ENCODE measurements at regions not wholly inside any gene's neighbourhood (a gene's known extent, or its start where the extent isn't known, plus 50 kb on each side); places are given as distances from the start of the nearest gene placed in this dataset.
"Not testable (repeated sequence)": the region's sequence is repeated elsewhere in the genome, so short reads cannot be mapped to it uniquely, and the experiment has no call there.

DNA sequence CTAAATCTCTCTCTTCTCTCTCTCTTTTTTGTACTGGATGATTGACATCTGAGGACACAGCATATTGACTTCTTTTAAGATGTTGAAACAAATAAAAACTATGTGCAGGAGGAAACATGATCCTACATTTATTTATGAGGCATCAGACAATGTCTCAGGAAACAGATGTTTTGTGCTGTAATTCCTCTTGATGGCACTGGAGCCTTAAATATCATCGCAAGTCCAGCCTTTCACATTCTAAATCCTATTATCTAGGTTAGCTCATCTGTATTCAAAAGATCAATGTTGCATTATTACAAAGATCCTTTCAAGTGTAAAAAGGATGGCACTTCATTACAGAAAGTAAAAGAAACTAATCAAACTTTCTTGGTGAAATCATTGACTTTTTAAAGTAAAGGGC lies 63.9 kb downstream of the MAT2B start:
- H3K36me3 ChIP-seq (ENCODE audit: control insufficient read depth in 2 of 2, insufficient read depth in 2 of 2, low read length in 1 of 2) = no peaks in the 10 kb centered on the region
- WGBS, 2 donors = 63 to 66% methylated on average over 1 of the region's 1 CpG

DNA sequence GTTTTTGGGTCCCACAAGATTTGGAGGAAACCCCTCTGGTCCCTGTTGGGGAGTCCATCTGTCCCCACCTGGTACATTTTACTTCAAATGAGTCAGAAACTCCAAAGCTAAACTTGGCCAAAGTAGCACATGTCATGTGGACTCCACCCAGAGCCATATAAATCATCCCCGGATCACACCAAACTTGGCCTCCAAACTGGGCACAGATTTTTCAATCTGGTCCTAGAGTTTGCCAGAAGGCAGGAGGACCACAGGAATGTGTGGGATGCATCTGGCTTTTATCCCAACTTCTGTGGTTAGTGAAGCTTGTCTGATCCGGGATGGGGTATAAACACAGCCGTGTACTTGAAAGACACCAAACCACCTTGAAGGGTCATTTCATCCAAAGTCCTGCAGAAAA lies 66.3 kb downstream of the MAT2B start:
- H3K36me3 ChIP-seq (ENCODE audit: control insufficient read depth in 2 of 2, insufficient read depth in 2 of 2, low read length in 1 of 2) = no peaks in the 10 kb centered on the region
- no peaks in the 10 kb centered on the region for H3K4me1 ChIP-seq (ENCODE audit: control insufficient read depth in 2 of 2, insufficient read depth in 2 of 2, low read length in 1 of 2)
- no peak overlapping the region for H3K4me3 ChIP-seq (ENCODE audit: low read depth in 1 of 2, low read length in 2 of 2)
- no peaks in the 10 kb centered on the region for H3K9me3 ChIP-seq (ENCODE audit: control insufficient read depth in 2 of 2, insufficient read depth in 1 of 2, low read depth in 1 of 2, low read length in 1 of 2)
- H3K27me3 ChIP-seq (ENCODE audit: control insufficient read depth in 1 of 2, insufficient read depth in 2 of 2, low read length in 2 of 2) = peaks cover 0 to 2% of the 10 kb centered on the region in 2 donors
- 29 to 35% methylated on average over 3 of the region's 3 CpGs for WGBS, 2 donors
- no peak overlapping the region for H3K27ac ChIP-seq (ENCODE audit: low read depth in 2 of 2, low read length in 1 of 2)

More for the DNA sequence above, 63.9 kb downstream of the MAT2B start:
- H3K27me3 ChIP-seq (ENCODE audit: control insufficient read depth in 1 of 2, insufficient read depth in 2 of 2, low read length in 2 of 2) = peaks cover 0 to 2% of the 10 kb centered on the region in 2 donors
- no peak overlapping the region for H3K4me3 ChIP-seq (ENCODE audit: low read depth in 1 of 2, low read length in 2 of 2)
- peaks cover 0 to 4% of the 10 kb centered on the region in 2 donors for H3K4me1 ChIP-seq (ENCODE audit: control insufficient read depth in 2 of 2, insufficient read depth in 2 of 2, low read length in 1 of 2)
- H3K27ac ChIP-seq (ENCODE audit: low read depth in 2 of 2, low read length in 1 of 2) = no peak overlapping the region
- no peaks in the 10 kb centered on the region for H3K9me3 ChIP-seq (ENCODE audit: control insufficient read depth in 2 of 2, insufficient read depth in 1 of 2, low read depth in 1 of 2, low read length in 1 of 2)

DNA sequence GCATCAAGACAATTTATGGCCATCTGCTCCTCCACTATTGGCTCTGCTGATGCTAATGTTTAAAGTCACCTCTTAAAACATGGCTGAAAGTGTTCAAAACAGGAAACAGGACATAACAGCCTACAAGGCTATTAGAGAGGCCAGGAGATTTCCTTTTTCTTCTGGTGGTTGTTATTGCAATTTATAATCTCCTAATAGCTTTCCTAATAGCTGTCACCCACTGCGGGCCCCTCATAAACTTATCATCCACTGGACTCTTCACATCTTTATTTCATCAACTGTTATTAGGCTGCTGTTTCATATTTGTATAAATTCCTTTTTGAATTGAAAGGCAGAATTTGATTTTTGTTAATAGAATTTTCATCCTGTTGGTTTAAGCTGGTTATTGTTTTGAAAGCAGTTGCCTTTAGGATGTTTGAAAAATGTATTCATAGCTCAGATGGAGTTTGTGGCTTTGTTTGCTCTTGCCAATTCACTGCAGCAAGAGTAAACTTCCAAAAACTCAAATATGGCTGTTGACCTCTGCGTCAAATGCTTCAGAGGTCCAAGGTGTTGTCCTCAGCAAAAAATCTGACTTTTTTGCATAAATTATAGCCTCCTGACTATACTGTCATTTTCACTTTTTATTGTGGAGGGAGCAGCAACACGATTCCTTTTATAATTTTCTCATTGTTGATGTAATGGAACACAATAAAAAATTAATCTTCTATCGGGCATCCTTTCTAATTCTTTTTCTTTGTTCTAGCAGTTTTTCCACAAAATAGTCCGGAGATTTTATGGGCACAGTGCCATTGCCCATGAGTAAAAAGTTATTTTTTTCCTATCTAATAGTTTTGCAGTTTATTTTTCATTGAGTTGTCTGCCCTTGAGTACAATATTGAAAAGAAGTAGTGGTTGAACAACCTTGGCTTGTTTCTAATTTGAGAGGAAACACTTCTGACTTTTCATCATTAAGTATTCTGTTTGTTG lies 69.3 kb downstream of the MAT2B start:
- H3K36me3 ChIP-seq (ENCODE audit: control insufficient read depth in 2 of 2, insufficient read depth in 2 of 2, low read length in 1 of 2) = no peaks in the 10 kb centered on the region
- H3K27ac ChIP-seq (ENCODE audit: low read depth in 2 of 2, low read length in 1 of 2) = no peak overlapping the region
- H3K27me3 ChIP-seq (ENCODE audit: control insufficient read depth in 1 of 2, insufficient read depth in 2 of 2, low read length in 2 of 2) = no peaks in the 10 kb centered on the region
- no peak overlapping the region for H3K4me3 ChIP-seq (ENCODE audit: low read depth in 1 of 2, low read length in 2 of 2)
- no peaks in the 10 kb centered on the region for H3K4me1 ChIP-seq (ENCODE audit: control insufficient read depth in 2 of 2, insufficient read depth in 2 of 2, low read length in 1 of 2)
- H3K9me3 ChIP-seq (ENCODE audit: control insufficient read depth in 2 of 2, insufficient read depth in 1 of 2, low read depth in 1 of 2, low read length in 1 of 2) = no peaks in the 10 kb centered on the region
- WGBS, 2 donors = 45 to 59% methylated on average over 5 of the region's 5 CpGs

DNA sequence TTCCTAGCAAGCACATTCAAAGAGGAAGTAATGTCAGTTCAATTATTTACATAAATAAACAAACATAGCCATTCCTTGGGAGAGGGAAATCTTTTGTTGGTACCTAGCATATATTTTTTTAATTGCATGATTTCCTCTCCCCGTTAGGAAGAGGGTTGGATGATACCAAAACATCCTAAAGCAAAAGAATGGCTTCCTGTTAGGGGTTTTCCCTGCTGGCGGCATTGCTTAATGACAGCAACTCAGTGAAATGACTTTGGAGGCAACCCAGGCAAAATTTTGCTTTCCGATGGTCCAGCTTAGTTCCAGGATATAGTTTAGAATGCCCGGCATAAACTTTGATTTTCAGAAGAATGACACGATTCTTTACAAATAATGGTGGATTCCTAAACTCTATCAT lies 73.2 kb downstream of the MAT2B start:
- 58 to 70% methylated on average over 5 of the region's 5 CpGs for WGBS, 2 donors
- no peak overlapping the region for H3K4me3 ChIP-seq (ENCODE audit: low read depth in 1 of 2, low read length in 2 of 2)

DNA sequence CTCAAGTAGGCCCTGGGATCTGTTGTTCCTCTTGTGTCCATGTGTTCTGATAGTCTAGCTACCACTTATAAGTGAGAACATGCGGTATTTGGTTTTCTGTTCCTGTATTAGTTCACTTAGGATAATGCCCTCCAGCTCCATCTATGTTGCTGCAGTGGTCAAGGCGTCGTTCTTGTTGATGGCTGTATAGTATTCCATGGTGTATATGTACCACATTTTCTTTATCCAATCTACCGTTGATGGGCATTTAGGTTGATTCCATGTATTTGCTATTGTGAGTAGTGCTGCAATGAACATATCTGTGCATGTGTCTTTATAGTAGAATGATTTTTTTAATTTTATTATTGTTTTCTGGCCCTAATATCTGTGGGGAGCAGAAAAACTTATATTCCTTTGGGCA lies 74.3 kb downstream of the MAT2B start:
- H3K4me1 ChIP-seq (ENCODE audit: control insufficient read depth in 2 of 2, insufficient read depth in 2 of 2, low read length in 1 of 2) = no peaks in the 10 kb centered on the region
- H3K9me3 ChIP-seq (ENCODE audit: control insufficient read depth in 2 of 2, insufficient read depth in 1 of 2, low read depth in 1 of 2, low read length in 1 of 2) = no peaks in the 10 kb centered on the region
- no peaks in the 10 kb centered on the region for H3K36me3 ChIP-seq (ENCODE audit: control insufficient read depth in 2 of 2, insufficient read depth in 2 of 2, low read length in 1 of 2)
- 93 to 94% methylated on average over 4 of the region's 4 CpGs for WGBS, 2 donors
- no peaks in the 10 kb centered on the region for H3K27me3 ChIP-seq (ENCODE audit: control insufficient read depth in 1 of 2, insufficient read depth in 2 of 2, low read length in 2 of 2)
- no peak overlapping the region for H3K4me3 ChIP-seq (ENCODE audit: low read depth in 1 of 2, low read length in 2 of 2)
- no peak overlapping the region for H3K27ac ChIP-seq (ENCODE audit: low read depth in 2 of 2, low read length in 1 of 2)

More for the DNA sequence above, 73.2 kb downstream of the MAT2B start:
- no peaks in the 10 kb centered on the region for H3K36me3 ChIP-seq (ENCODE audit: control insufficient read depth in 2 of 2, insufficient read depth in 2 of 2, low read length in 1 of 2)
- no peaks in the 10 kb centered on the region for H3K27me3 ChIP-seq (ENCODE audit: control insufficient read depth in 1 of 2, insufficient read depth in 2 of 2, low read length in 2 of 2)
- no peaks in the 10 kb centered on the region for H3K4me1 ChIP-seq (ENCODE audit: control insufficient read depth in 2 of 2, insufficient read depth in 2 of 2, low read length in 1 of 2)
- H3K27ac ChIP-seq (ENCODE audit: low read depth in 2 of 2, low read length in 1 of 2) = no peak overlapping the region
- H3K9me3 ChIP-seq (ENCODE audit: control insufficient read depth in 2 of 2, insufficient read depth in 1 of 2, low read depth in 1 of 2, low read length in 1 of 2) = no peaks in the 10 kb centered on the region

DNA sequence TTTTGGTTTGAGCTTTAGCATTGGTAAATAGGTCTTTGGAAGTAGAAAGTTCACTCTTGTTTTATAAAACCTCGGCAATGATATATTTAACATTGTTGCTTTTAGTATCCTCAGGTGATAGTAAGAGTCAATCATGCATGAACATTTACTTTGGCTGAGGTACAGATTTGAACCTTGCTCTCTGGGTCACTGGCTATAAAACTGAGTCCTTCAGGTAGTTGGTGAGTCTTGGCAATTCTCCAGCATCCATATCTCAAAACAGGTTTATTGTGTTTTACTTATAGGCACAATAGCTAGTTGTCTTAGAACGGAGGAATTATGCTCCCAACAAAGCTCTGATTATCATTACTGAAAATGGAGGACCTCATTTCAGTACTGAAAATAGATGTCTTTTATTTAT lies 75.1 kb downstream of the MAT2B start:
- Histone ChIP-seq H3K4me1 (ENCODE audit: control insufficient read depth in 2 of 2, insufficient read depth in 2 of 2, low read length in 1 of 2) (no peaks in the 10 kb centered on the region), H3K4me3 (ENCODE audit: low read depth in 1 of 2, low read length in 2 of 2) (no peak overlapping the region), H3K9me3 (ENCODE audit: control insufficient read depth in 2 of 2, insufficient read depth in 1 of 2, low read depth in 1 of 2, low read length in 1 of 2) (no peaks in the 10 kb centered on the region), H3K27ac (ENCODE audit: low read depth in 2 of 2, low read length in 1 of 2) (no peak overlapping the region), H3K27me3 (ENCODE audit: control insufficient read depth in 1 of 2, insufficient read depth in 2 of 2, low read length in 2 of 2) (no peaks in the 10 kb centered on the region), H3K36me3 (ENCODE audit: control insufficient read depth in 2 of 2, insufficient read depth in 2 of 2, low read length in 1 of 2) (no peaks in the 10 kb centered on the region)
- WGBS, 2 donors = 46 to 58% methylated on average over 2 of the region's 2 CpGs

DNA sequence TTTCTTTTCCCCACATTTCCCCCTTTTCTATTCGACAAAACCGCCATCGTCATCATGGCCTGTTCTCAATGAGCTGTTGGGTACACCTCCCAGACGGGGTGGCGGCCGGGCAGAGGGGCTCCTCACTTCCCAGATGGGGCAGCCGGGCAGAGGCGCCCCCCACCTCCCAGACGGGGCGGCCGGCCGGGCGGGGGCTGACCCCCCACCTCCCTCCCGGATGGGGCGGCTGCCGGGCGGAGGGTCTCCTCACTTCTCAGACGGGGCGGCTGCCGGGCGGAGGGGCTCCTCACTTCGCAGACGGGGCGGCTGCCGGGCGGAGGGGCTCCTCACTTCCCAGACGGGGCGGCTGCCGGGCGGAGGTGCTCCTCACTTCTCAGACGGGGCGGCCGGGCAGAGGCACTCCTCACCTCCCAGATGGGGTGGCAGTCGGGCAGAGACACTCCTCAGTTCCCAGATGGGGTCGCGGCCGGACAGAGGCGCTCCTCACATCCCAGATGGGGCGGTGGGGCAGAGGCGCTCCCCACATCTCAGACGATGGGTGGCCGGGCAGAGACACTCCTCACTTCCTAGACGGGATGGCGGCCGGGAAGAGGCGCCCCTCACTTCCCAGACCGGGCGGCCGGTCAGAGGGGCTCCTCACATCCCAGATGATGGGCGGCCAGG lies 78.2 kb downstream of the MAT2B start:
- H3K36me3 ChIP-seq (ENCODE audit: control insufficient read depth in 2 of 2, insufficient read depth in 2 of 2, low read length in 1 of 2); H3K27me3 ChIP-seq (ENCODE audit: control insufficient read depth in 1 of 2, insufficient read depth in 2 of 2, low read length in 2 of 2); H3K4me3 ChIP-seq (ENCODE audit: low read depth in 1 of 2, low read length in 2 of 2); H3K27ac ChIP-seq (ENCODE audit: low read depth in 2 of 2, low read length in 1 of 2); H3K4me1 ChIP-seq (ENCODE audit: control insufficient read depth in 2 of 2, insufficient read depth in 2 of 2, low read length in 1 of 2); H3K9me3 ChIP-seq (ENCODE audit: control insufficient read depth in 2 of 2, insufficient read depth in 1 of 2, low read depth in 1 of 2, low read length in 1 of 2): not testable (repeated sequence)
- 96 to 98% methylated on average over 22 to 50 of the region's 50 CpGs for WGBS, 2 donors

DNA sequence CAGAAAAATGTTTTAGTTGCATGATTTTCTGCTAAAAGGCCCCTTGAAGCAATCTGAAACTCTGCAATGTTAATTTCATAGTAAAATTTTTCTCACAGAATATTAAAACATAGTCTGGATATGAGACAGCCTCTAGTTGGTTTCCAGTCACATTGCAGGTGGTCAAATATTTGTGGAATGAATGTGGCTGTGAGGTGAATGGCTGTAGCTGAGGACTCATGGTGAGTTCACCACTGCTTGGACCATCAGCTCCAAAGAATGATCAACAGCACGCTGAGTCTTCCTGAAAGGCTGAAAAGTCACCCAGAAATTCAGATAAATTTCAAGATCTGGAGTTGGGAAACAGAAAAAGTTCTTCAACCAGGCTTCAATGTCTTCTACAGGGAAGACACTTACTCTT lies 79.8 kb downstream of the MAT2B start:
- no peak overlapping the region for H3K27ac ChIP-seq (ENCODE audit: low read depth in 2 of 2, low read length in 1 of 2)
- 75 to 80% methylated on average over 1 of the region's 1 CpG for WGBS, 2 donors
- H3K27me3 ChIP-seq (ENCODE audit: control insufficient read depth in 1 of 2, insufficient read depth in 2 of 2, low read length in 2 of 2) = no peaks in the 10 kb centered on the region
- H3K9me3 ChIP-seq (ENCODE audit: control insufficient read depth in 2 of 2, insufficient read depth in 1 of 2, low read depth in 1 of 2, low read length in 1 of 2) = no peaks in the 10 kb centered on the region
- H3K4me1 ChIP-seq (ENCODE audit: control insufficient read depth in 2 of 2, insufficient read depth in 2 of 2, low read length in 1 of 2) = no peaks in the 10 kb centered on the region
- H3K36me3 ChIP-seq (ENCODE audit: control insufficient read depth in 2 of 2, insufficient read depth in 2 of 2, low read length in 1 of 2) = no peaks in the 10 kb centered on the region
- H3K4me3 ChIP-seq (ENCODE audit: low read depth in 1 of 2, low read length in 2 of 2) = no peak overlapping the region

DNA sequence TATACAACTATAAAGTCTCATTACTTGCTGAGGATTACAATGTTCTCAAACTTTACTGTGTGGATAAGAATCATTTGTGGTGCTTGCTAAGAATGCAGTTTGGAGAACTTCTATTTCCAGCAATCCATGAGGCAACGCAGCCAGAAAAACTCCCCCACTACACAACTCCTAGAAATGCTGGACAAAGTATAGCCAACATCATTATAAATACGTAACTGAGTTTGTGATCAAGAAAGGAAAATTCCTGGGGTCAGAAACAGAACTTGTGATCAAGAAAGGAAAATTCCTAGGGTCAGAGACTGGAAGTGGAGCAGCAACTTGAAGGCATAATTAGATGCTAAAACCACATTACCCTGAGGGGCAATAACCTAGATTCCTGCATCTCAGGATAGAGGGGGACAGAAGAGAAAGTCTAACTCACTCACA lies 81.1 kb downstream of the MAT2B start:
- H3K4me1 ChIP-seq (ENCODE audit: control insufficient read depth in 2 of 2, insufficient read depth in 2 of 2, low read length in 1 of 2) = no peaks in the 10 kb centered on the region
- no peaks in the 10 kb centered on the region for H3K36me3 ChIP-seq (ENCODE audit: control insufficient read depth in 2 of 2, insufficient read depth in 2 of 2, low read length in 1 of 2)
- WGBS, 2 donors = 67 to 80% methylated on average over 2 of the region's 2 CpGs
- no peak overlapping the region for H3K4me3 ChIP-seq (ENCODE audit: low read depth in 1 of 2, low read length in 2 of 2)
- no peaks in the 10 kb centered on the region for H3K9me3 ChIP-seq (ENCODE audit: control insufficient read depth in 2 of 2, insufficient read depth in 1 of 2, low read depth in 1 of 2, low read length in 1 of 2)
- H3K27me3 ChIP-seq (ENCODE audit: control insufficient read depth in 1 of 2, insufficient read depth in 2 of 2, low read length in 2 of 2) = no peaks in the 10 kb centered on the region
- no peak overlapping the region for H3K27ac ChIP-seq (ENCODE audit: low read depth in 2 of 2, low read length in 1 of 2)
